ENCODE measurements at regions not wholly inside any gene's neighbourhood (a gene's known extent, or its start where the extent isn't known, plus 50 kb on each side); places are given as distances from the start of the nearest gene placed in this dataset.

GRCh38 chr3:72011485-72011884, 226.5 kb upstream of the PROK2 start:
- H3K4me1 ChIP-seq (ENCODE audit: control insufficient read depth, insufficient read depth, low read length, poor library complexity, severe bottlenecking) = no peaks in the 10 kb centered on the region
- no peaks in the 10 kb centered on the region for H3K36me3 ChIP-seq (ENCODE audit: control insufficient read depth, insufficient read depth, low read length)
- H3K27ac ChIP-seq (ENCODE audit: insufficient read depth, low read length, poor library complexity, severe bottlenecking) = no peak overlapping the region
- peaks cover 27% of the 10 kb centered on the region for H3K27me3 Mint-ChIP-seq
- ATAC-seq (ENCODE audit: low read depth in 2 of 2) (no peak), DNase-seq (no peak)
- no peaks in the 10 kb centered on the region for H3K36me3 Mint-ChIP-seq
- no peak overlapping the region for H3K4me3 Mint-ChIP-seq
- no peak overlapping the region for H3K27ac Mint-ChIP-seq
- H3K9me3 ChIP-seq (ENCODE audit: control insufficient read depth in 2 of 2, low read length in 2 of 2) = no peaks in the 10 kb centered on the region
- H3K27me3 ChIP-seq (ENCODE audit: control insufficient read depth, insufficient read depth, low read length) = peaks cover 5% of the 10 kb centered on the region
- H3K4me1 Mint-ChIP-seq = no peaks in the 10 kb centered on the region
- H3K4me3 ChIP-seq (ENCODE audit: low read depth, low read length) = no peak overlapping the region
- peaks cover 0 to 1% (median 0%) of the 10 kb centered on the region in 7 donors for H3K9me3 Mint-ChIP-seq

GRCh38 chr3:72009851-72010443, 225.0 kb upstream of the PROK2 start:
- Histone ChIP-seq H3K4me1 (ENCODE audit: control insufficient read depth, insufficient read depth, low read length, poor library complexity, severe bottlenecking) (no peaks in the 10 kb centered on the region), H3K4me3 (ENCODE audit: low read depth, low read length) (no peak overlapping the region), H3K27me3 (ENCODE audit: control insufficient read depth, insufficient read depth, low read length) (peaks cover 5% of the 10 kb centered on the region), H3K9me3 (ENCODE audit: control insufficient read depth in 2 of 2, low read length in 2 of 2) (no peaks in the 10 kb centered on the region), H3K27ac (ENCODE audit: insufficient read depth, low read length, poor library complexity, severe bottlenecking) (no peak overlapping the region), H3K36me3 (ENCODE audit: control insufficient read depth, insufficient read depth, low read length) (no peaks in the 10 kb centered on the region)
- peak in 1 of 3 donors; percentile 28 for DNase-seq
- Mint-ChIP-seq H3K4me1 (no peaks in the 10 kb centered on the region), H3K36me3 (no peaks in the 10 kb centered on the region), H3K4me3 (no peak overlapping the region), H3K9me3 (peaks cover 0 to 1% (median 0%) of the 10 kb centered on the region in 7 donors), H3K27me3 (peaks cover 22% of the 10 kb centered on the region), H3K27ac (no peak overlapping the region)
- no peak for ATAC-seq (ENCODE audit: low read depth in 2 of 2)

GRCh38 chr3:72008226-72008996, 223.5 kb upstream of the PROK2 start:
- ATAC-seq (ENCODE audit: low read depth in 2 of 2) = peak; percentile 22 to 28
- Mint-ChIP-seq H3K4me1 (no peaks in the 10 kb centered on the region), H3K27ac (no peak overlapping the region), H3K36me3 (no peaks in the 10 kb centered on the region), H3K4me3 (no peak overlapping the region), H3K27me3 (peaks cover 22% of the 10 kb centered on the region), H3K9me3 (peaks cover 0 to 1% (median 0%) of the 10 kb centered on the region in 7 donors)
- peaks cover 5% of the 10 kb centered on the region for H3K27me3 ChIP-seq (ENCODE audit: control insufficient read depth, insufficient read depth, low read length)
- no peaks in the 10 kb centered on the region for H3K4me1 ChIP-seq (ENCODE audit: control insufficient read depth, insufficient read depth, low read length, poor library complexity, severe bottlenecking)
- no peak overlapping the region for H3K4me3 ChIP-seq (ENCODE audit: low read depth, low read length)
- no peaks in the 10 kb centered on the region for H3K36me3 ChIP-seq (ENCODE audit: control insufficient read depth, insufficient read depth, low read length)
- DNase-seq = no peak
- no peaks in the 10 kb centered on the region for H3K9me3 ChIP-seq (ENCODE audit: control insufficient read depth in 2 of 2, low read length in 2 of 2)
- no peak overlapping the region for H3K27ac ChIP-seq (ENCODE audit: insufficient read depth, low read length, poor library complexity, severe bottlenecking)

- Mint-ChIP-seq H3K36me3 (no peaks in the 10 kb centered on the region), H3K9me3 (no peaks in the 10 kb centered on the region), H3K4me3 (no peak overlapping the region), H3K27ac (no peak overlapping the region), H3K4me1 (no peaks in the 10 kb centered on the region), H3K27me3 (peaks cover 22% of the 10 kb centered on the region)
- no peaks in the 10 kb centered on the region for H3K4me1 ChIP-seq (ENCODE audit: control insufficient read depth, insufficient read depth, low read length, poor library complexity, severe bottlenecking)
- ATAC-seq (ENCODE audit: low read depth in 2 of 2) (no peak), DNase-seq (no peak)
- H3K27me3 ChIP-seq (ENCODE audit: control insufficient read depth, insufficient read depth, low read length) = peaks cover 5% of the 10 kb centered on the region
- H3K27ac ChIP-seq (ENCODE audit: insufficient read depth, low read length, poor library complexity, severe bottlenecking) = no peak overlapping the region
- H3K36me3 ChIP-seq (ENCODE audit: control insufficient read depth, insufficient read depth, low read length) = no peaks in the 10 kb centered on the region
- H3K4me3 ChIP-seq (ENCODE audit: low read depth, low read length) = no peak overlapping the region
- no peaks in the 10 kb centered on the region for H3K9me3 ChIP-seq (ENCODE audit: control insufficient read depth in 2 of 2, low read length in 2 of 2)
Measured at GRCh38 chr3:72006631-72007556, 221.9 kb upstream of the PROK2 start.

GRCh38 chr3:72004749-72005292, 219.9 kb upstream of the PROK2 start:
- no peaks in the 10 kb centered on the region for H3K36me3 Mint-ChIP-seq
- ATAC-seq (ENCODE audit: low read depth in 2 of 2) (no peak), DNase-seq (no peak)
- peaks cover 22% of the 10 kb centered on the region for H3K27me3 Mint-ChIP-seq
- H3K27me3 ChIP-seq (ENCODE audit: control insufficient read depth, insufficient read depth, low read length) = peaks cover 3% of the 10 kb centered on the region
- no peak overlapping the region for H3K4me3 ChIP-seq (ENCODE audit: low read depth, low read length)
- no peaks in the 10 kb centered on the region for H3K9me3 ChIP-seq (ENCODE audit: control insufficient read depth in 2 of 2, low read length in 2 of 2)
- H3K4me3 Mint-ChIP-seq = no peak overlapping the region
- H3K4me1 ChIP-seq (ENCODE audit: control insufficient read depth, insufficient read depth, low read length, poor library complexity, severe bottlenecking) = no peaks in the 10 kb centered on the region
- no peak overlapping the region for H3K27ac ChIP-seq (ENCODE audit: insufficient read depth, low read length, poor library complexity, severe bottlenecking)
- no peaks in the 10 kb centered on the region for H3K36me3 ChIP-seq (ENCODE audit: control insufficient read depth, insufficient read depth, low read length)
- no peaks in the 10 kb centered on the region for H3K4me1 Mint-ChIP-seq
- no peak overlapping the region for H3K27ac Mint-ChIP-seq
- peaks cover 0 to 2% (median 0%) of the 10 kb centered on the region in 7 donors for H3K9me3 Mint-ChIP-seq

- Mint-ChIP-seq H3K9me3 (peaks cover 0 to 2% (median 0%) of the 10 kb centered on the region in 7 donors), H3K4me1 (no peaks in the 10 kb centered on the region), H3K27ac (no peak overlapping the region), H3K36me3 (no peaks in the 10 kb centered on the region), H3K27me3 (peaks cover 18% of the 10 kb centered on the region), H3K4me3 (no peak overlapping the region)
- no peak overlapping the region for H3K27ac ChIP-seq (ENCODE audit: insufficient read depth, low read length, poor library complexity, severe bottlenecking)
- H3K9me3 ChIP-seq (ENCODE audit: control insufficient read depth in 2 of 2, low read length in 2 of 2) = no peaks in the 10 kb centered on the region
- H3K4me3 ChIP-seq (ENCODE audit: low read depth, low read length) = no peak overlapping the region
- ATAC-seq (ENCODE audit: low read depth in 2 of 2) (no peak), DNase-seq (no peak)
- H3K36me3 ChIP-seq (ENCODE audit: control insufficient read depth, insufficient read depth, low read length) = no peaks in the 10 kb centered on the region
- H3K4me1 ChIP-seq (ENCODE audit: control insufficient read depth, insufficient read depth, low read length, poor library complexity, severe bottlenecking) = no peaks in the 10 kb centered on the region
- peaks cover 3% of the 10 kb centered on the region for H3K27me3 ChIP-seq (ENCODE audit: control insufficient read depth, insufficient read depth, low read length)
Measured at GRCh38 chr3:72003936-72004335, 219.0 kb upstream of the PROK2 start.

GRCh38 chr3:72001758-72002157, 216.8 kb upstream of the PROK2 start:
- no peak overlapping the region for H3K27ac Mint-ChIP-seq
- no peak overlapping the region for H3K27ac ChIP-seq (ENCODE audit: insufficient read depth, low read length, poor library complexity, severe bottlenecking)
- H3K4me3 Mint-ChIP-seq = no peak overlapping the region
- no peaks in the 10 kb centered on the region for H3K27me3 ChIP-seq (ENCODE audit: control insufficient read depth, insufficient read depth, low read length)
- H3K9me3 Mint-ChIP-seq = peaks cover 0 to 2% (median 0%) of the 10 kb centered on the region in 7 donors
- H3K36me3 ChIP-seq (ENCODE audit: control insufficient read depth, insufficient read depth, low read length) = no peaks in the 10 kb centered on the region
- H3K27me3 Mint-ChIP-seq = peaks cover 8% of the 10 kb centered on the region
- H3K4me3 ChIP-seq (ENCODE audit: low read depth, low read length) = no peak overlapping the region
- ATAC-seq (ENCODE audit: low read depth in 2 of 2) = no peak
- H3K4me1 ChIP-seq (ENCODE audit: control insufficient read depth, insufficient read depth, low read length, poor library complexity, severe bottlenecking) = no peaks in the 10 kb centered on the region
- H3K9me3 ChIP-seq (ENCODE audit: control insufficient read depth in 2 of 2, low read length in 2 of 2) = no peaks in the 10 kb centered on the region
- DNase-seq = no peak
- H3K36me3 Mint-ChIP-seq = no peaks in the 10 kb centered on the region
- no peaks in the 10 kb centered on the region for H3K4me1 Mint-ChIP-seq
